ENCODE measurements at regions not wholly inside any gene's neighbourhood (a gene's known extent, or its start where the extent isn't known, plus 50 kb on each side); places are given as distances from the start of the nearest gene placed in this dataset.

GRCh38 chr16:87047221-87048037 lies 269.8 kb downstream of the C16orf95 start:
- TF ChIP-seq EZH2 (IDR thresholded peaks at IDR 0.05; ENCODE audit: borderline replicate concordance, low read depth, low read length, severe bottlenecking), result no peak
- TF ChIP-seq, protein P1, sequence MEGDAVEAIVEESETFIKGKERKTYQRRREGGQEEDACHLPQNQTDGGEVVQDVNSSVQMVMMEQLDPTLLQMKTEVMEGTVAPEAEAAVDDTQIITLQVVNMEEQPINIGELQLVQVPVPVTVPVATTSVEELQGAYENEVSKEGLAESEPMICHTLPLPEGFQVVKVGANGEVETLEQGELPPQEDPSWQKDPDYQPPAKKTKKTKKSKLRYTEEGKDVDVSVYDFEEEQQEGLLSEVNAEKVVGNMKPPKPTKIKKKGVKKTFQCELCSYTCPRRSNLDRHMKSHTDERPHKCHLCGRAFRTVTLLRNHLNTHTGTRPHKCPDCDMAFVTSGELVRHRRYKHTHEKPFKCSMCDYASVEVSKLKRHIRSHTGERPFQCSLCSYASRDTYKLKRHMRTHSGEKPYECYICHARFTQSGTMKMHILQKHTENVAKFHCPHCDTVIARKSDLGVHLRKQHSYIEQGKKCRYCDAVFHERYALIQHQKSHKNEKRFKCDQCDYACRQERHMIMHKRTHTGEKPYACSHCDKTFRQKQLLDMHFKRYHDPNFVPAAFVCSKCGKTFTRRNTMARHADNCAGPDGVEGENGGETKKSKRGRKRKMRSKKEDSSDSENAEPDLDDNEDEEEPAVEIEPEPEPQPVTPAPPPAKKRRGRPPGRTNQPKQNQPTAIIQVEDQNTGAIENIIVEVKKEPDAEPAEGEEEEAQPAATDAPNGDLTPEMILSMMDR (IDR thresholded peaks at IDR 0.05; ENCODE audit: borderline replicate concordance, extremely low read depth, low read length, poor library complexity, severe bottlenecking), result no peak
